SK-N-SH treated with all-trans-retinoic acid at 6 μM for 48 hours (cell line): ENCODE measurements at regions not wholly inside any gene's neighbourhood (a gene's known extent, or its start where the extent isn't known, plus 50 kb on each side); places are given as distances from the start of the nearest gene placed in this dataset.

ENCODE experiments used
- ARNTL ChIP-seq: fragments of 450-650 bp; formaldehyde crosslinking; IDR thresholded peaks from 2 replicates; pipeline ENCODE4 v1.5.0; 2020; ENCODE audit warnings: low read depth, mild to moderate bottlenecking, moderate library complexity, borderline replicate concordance
- CSDC2 ChIP-seq: fragments of 250-450 bp; sonication (Bioruptor Pico); IDR thresholded peaks from 2 replicates; pipeline ENCODE4 v1.5.0; 2020; ENCODE audit warnings: mild to moderate bottlenecking, moderate library complexity
- ESRRG ChIP-seq: fragments of 250-450 bp; sonication (Bioruptor Pico); IDR thresholded peaks from 2 replicates; pipeline ENCODE4 v1.6.1; 2021; ENCODE audit warnings: mild to moderate bottlenecking
- OSR1 ChIP-seq: fragments of 250-450 bp; sonication (Bioruptor Pico); IDR thresholded peaks from 2 replicates; pipeline ENCODE4 v1.8.0; 2022; ENCODE audit warnings: moderate library complexity, mild to moderate bottlenecking, inconsistent platforms
- PPARA ChIP-seq: fragments of 250-450 bp; sonication (Bioruptor Pico); IDR thresholded peaks from 2 replicates; pipeline ENCODE4 v1.5.0; 2020; ENCODE audit warnings: mild to moderate bottlenecking, borderline replicate concordance
- RARB ChIP-seq: fragments of 250-450 bp; sonication (Bioruptor Pico); IDR thresholded peaks from 2 replicates; pipeline ENCODE4 v1.8.0; 2021; ENCODE audit warnings: mild to moderate bottlenecking, moderate library complexity
- TSHZ2 ChIP-seq: fragments of 250-450 bp; sonication (Bioruptor Pico); IDR thresholded peaks from 2 replicates; pipeline ENCODE4 v1.5.0; 2020; ENCODE audit warnings: mild to moderate bottlenecking, moderate library complexity
- ZC3H10 ChIP-seq: fragments of 250-450 bp; sonication (Bioruptor Pico); IDR thresholded peaks from 2 replicates; pipeline ENCODE4 v1.5.1; 2021; ENCODE audit warnings: mild to moderate bottlenecking, moderate library complexity
- ZFP30 ChIP-seq: fragments of 450-650 bp; formaldehyde crosslinking; IDR thresholded peaks from 2 replicates; pipeline ENCODE4 v1.5.0; 2022; ENCODE audit warnings: mild to moderate bottlenecking, moderate library complexity
- ZNF565 ChIP-seq: fragments of 450-650 bp; formaldehyde crosslinking; conservative IDR thresholded peaks from 2 replicates; pipeline ENCODE4 v1.5.0; 2020; ENCODE audit warnings: low read depth, mild to moderate bottlenecking, moderate library complexity
- ZNF8 ChIP-seq: fragments of 450-650 bp; formaldehyde crosslinking; IDR thresholded peaks from 2 replicates; pipeline ENCODE4 v1.5.0; 2020; ENCODE audit warnings: mild to moderate bottlenecking, moderate library complexity
- TF ChIP-seq, protein P1 (sequence below): fragments of 250-450 bp; sonication (Bioruptor Pico); IDR thresholded peaks from 2 replicates; pipeline ENCODE4 v1.8.0; 2020; ENCODE audit warnings: mild to moderate bottlenecking, moderate library complexity, borderline replicate concordance

GRCh38 chr12:131239384-131240094 is 285.8 kb downstream of the ADGRD1 start:
- TF ChIP-seq ZC3H10 (no peak), CSDC2 (CRISPR knock-in tag) (no peak), ZNF8 (CRISPR knock-in tag) (no peak), RARB (CRISPR knock-in tag) (no peak), ARNTL (CRISPR knock-in tag) (no peak), ZFP30 (CRISPR knock-in tag) (no peak), ESRRG (no peak), TSHZ2 (CRISPR knock-in tag) (no peak), PPARA (no peak), OSR1 (CRISPR knock-in tag) (no peak), ZNF565 (CRISPR knock-in tag) (no peak)
- TF ChIP-seq, protein P1, sequence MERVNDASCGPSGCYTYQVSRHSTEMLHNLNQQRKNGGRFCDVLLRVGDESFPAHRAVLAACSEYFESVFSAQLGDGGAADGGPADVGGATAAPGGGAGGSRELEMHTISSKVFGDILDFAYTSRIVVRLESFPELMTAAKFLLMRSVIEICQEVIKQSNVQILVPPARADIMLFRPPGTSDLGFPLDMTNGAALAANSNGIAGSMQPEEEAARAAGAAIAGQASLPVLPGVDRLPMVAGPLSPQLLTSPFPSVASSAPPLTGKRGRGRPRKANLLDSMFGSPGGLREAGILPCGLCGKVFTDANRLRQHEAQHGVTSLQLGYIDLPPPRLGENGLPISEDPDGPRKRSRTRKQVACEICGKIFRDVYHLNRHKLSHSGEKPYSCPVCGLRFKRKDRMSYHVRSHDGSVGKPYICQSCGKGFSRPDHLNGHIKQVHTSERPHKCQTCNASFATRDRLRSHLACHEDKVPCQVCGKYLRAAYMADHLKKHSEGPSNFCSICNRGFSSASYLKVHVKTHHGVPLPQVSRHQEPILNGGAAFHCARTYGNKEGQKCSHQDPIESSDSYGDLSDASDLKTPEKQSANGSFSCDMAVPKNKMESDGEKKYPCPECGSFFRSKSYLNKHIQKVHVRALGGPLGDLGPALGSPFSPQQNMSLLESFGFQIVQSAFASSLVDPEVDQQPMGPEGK, result no peak
